ENCODE measurements at regions not wholly inside any gene's neighbourhood (a gene's known extent, or its start where the extent isn't known, plus 50 kb on each side); places are given as distances from the start of the nearest gene placed in this dataset.

DNA sequence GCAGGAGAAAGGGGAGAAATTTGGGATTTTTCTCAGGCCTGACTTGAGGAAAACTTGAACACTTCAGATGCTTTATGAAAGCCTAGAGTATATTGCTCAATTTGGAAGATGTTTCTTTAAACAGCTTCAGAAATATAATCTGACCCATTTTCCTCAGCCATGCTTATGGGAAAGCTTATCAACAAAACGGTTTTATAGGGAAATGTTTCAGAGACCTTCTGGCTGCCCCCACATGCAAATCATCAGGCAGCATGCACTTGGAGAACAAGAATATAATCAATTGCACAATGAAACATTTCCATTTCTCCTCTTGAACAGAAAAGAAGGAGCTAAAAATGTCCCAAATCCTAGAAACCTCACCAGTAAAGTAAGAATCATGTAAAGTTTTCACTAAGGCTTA, 411.2 kb upstream of the ETAA1 start:
- H3K4me3 ChIP-seq (replicated peaks in 1 of 2; ENCODE audit: low read depth in 2 of 2, low read length in 2 of 2) = no peak overlapping the region
- TF ChIP-seq, protein P1, sequence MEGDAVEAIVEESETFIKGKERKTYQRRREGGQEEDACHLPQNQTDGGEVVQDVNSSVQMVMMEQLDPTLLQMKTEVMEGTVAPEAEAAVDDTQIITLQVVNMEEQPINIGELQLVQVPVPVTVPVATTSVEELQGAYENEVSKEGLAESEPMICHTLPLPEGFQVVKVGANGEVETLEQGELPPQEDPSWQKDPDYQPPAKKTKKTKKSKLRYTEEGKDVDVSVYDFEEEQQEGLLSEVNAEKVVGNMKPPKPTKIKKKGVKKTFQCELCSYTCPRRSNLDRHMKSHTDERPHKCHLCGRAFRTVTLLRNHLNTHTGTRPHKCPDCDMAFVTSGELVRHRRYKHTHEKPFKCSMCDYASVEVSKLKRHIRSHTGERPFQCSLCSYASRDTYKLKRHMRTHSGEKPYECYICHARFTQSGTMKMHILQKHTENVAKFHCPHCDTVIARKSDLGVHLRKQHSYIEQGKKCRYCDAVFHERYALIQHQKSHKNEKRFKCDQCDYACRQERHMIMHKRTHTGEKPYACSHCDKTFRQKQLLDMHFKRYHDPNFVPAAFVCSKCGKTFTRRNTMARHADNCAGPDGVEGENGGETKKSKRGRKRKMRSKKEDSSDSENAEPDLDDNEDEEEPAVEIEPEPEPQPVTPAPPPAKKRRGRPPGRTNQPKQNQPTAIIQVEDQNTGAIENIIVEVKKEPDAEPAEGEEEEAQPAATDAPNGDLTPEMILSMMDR (IDR thresholded peaks at IDR 0.05; ENCODE audit: low read depth, low read length) = no peak
- no peak for DNase-seq (ENCODE audit: low read depth in 2 of 2)

DNA sequence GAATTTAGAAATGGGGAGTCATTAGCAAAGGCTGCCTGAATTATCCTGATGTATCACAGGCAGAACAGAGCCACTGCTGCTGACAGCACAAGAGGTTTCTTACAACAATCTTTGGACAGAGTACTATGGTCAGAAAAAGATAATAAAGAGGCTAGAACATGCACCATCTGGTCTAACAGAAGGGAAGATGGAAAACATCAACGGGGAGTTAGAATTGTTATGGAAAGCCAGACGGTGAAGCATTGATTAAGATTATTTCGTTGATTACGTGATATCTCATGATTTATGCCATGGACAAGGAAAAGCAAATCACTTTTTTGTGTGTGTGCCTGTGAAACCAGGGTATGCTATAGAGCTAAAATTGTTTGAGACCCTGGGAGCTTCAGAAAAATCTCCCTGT, 409.4 kb upstream of the ETAA1 start:
- no peak overlapping the region for H3K4me3 ChIP-seq (replicated peaks in 1 of 2; ENCODE audit: low read depth in 2 of 2, low read length in 2 of 2)
- DNase-seq (ENCODE audit: low read depth in 2 of 2) = no peak
- TF ChIP-seq, protein P1 (IDR thresholded peaks at IDR 0.05; ENCODE audit: low read depth, low read length) = no peak

DNA sequence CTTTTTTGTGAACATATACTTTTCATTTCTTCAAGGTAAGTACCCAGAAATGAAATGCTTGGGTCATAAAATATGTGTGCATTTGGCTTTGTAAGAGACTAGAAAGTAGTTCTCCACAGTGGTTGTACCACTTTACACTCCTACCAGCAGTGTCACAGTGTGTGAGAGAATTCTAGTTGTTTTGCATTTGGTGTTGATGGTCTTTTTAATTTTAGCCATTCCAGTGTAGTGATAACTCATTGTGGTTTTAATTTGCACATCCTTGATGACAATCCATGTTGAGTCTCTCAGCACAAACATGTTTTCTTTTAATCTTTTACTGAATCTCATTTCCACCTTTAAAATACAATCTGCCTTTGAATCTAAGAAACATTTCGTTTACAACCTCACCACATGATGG, 402.5 kb upstream of the ETAA1 start:
- TF ChIP-seq, protein P1 (IDR thresholded peaks at IDR 0.05; ENCODE audit: low read depth, low read length) = no peak
- DNase-seq (ENCODE audit: low read depth in 2 of 2) = no peak
- H3K4me3 ChIP-seq (replicated peaks in 1 of 2; ENCODE audit: low read depth in 2 of 2, low read length in 2 of 2) = no peak overlapping the region

DNA sequence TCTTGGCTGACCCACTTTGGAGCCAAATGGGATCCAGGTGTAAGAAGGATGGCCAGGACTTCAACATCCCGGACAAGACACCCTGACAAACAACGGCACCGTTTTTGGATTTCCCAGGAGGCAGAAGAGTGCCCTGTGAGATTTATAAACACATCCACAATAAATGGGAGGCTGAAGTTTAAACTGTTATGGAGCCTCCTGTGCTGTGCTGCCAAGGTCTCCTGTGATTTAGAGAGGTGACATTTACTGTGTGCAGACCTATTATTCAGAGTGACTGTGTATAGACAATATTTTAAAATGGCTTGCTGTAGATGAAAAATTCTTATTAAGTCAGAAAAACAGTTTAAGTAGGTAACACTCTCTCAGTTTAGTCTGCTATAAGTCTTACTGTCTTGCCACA, 401.5 kb upstream of the ETAA1 start:
- H3K4me3 ChIP-seq (replicated peaks in 1 of 2; ENCODE audit: low read depth in 2 of 2, low read length in 2 of 2) = no peak overlapping the region
- no peak for DNase-seq (ENCODE audit: low read depth in 2 of 2)
- TF ChIP-seq, protein P1 (IDR thresholded peaks at IDR 0.05; ENCODE audit: low read depth, low read length) = no peak

DNA sequence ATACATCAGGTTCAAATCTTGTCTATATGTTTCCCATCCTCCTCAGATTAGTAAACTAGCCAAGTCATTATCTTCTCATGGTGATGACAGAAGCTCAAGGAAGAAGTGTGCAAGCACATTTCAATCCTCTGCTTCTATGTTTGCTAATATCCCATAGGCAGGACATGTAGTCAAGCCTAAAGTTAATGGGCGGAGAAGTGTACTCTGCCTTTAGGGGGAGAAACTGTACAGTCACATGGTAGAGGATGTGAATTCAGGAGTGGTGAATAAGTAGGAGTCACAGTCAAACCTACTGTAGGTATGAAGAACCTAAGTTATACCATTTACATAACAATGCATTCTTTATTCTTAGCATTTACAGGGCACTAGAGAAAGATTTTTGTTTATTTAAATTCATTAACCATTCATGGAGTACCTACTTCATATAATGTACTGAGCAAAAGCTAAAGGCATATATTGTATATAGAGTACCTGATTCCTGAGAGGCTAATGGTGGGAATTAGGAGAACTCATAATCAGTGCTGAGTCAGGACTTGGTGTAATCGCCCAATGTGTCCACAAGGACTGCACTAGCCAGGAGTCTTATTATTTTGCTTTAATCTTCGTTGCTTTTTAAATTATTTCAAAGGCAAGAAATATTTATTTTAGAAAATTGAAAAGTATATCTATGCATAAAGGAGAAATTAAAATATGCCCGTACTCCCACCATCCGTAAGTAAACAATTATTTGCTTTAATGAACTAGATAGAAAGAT, 394.3 kb upstream of the ETAA1 start:
- TF ChIP-seq, protein P1 (IDR thresholded peaks at IDR 0.05; ENCODE audit: low read depth, low read length) = peak; percentile 32
- peak in 1 of 2 donors; percentile 7 for DNase-seq (ENCODE audit: low read depth in 2 of 2)
- H3K4me3 ChIP-seq (replicated peaks in 1 of 2; ENCODE audit: low read depth in 2 of 2, low read length in 2 of 2) = no peak overlapping the region

DNA sequence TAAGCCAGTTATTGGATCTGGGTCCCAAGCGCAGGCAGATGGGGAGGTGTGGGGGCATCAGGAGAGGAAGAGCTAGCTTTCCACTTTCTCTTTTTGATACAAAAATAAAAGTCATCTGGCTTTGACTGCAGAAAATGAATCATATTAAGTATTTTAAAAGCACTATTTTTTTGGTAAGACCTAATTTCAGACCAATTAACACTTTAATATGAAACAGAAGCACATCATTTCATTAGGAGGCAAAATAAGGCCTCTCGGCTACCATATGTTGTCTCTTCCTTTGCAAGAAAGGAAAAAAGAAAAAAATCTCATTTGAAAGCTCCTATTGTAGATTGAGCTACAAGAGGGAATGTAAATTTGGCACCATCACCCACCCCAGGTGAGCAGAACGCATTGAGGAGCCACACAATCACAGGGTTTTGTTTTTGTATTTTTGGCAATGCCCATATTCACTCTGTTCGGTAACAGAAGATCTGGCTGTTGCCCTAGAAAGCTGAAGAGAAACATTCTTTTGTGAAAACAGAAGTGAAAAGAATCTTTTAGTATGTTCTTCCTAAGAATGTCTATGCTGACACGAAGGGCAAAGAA, 390.7 kb upstream of the ETAA1 start:
- DNase-seq (ENCODE audit: low read depth in 2 of 2) = no peak
- no peak overlapping the region for H3K4me3 ChIP-seq (replicated peaks in 1 of 2; ENCODE audit: low read depth in 2 of 2, low read length in 2 of 2)
- TF ChIP-seq, protein P1 (IDR thresholded peaks at IDR 0.05; ENCODE audit: low read depth, low read length) = no peak
